ENCODE measurements at regions not wholly inside any gene's neighbourhood (a gene's known extent, or its start where the extent isn't known, plus 50 kb on each side); places are given as distances from the start of the nearest gene placed in this dataset.
"Not testable (repeated sequence)": the region's sequence is repeated elsewhere in the genome, so short reads cannot be mapped to it uniquely, and the experiment has no call there.

- DNase-seq (ENCODE audit: low spot score): no peak
These were observed 78.5 kb upstream of the RNU6-1 start for GRCh38 chr15:67918205-67918861.

- DNase-seq (ENCODE audit: low spot score): no peak
These were observed 80.8 kb upstream of the RNU6-1 start for GRCh38 chr15:67920524-67921240.

- DNase-seq (ENCODE audit: low spot score): no peak
These were observed 82.3 kb upstream of the RNU6-1 start for GRCh38 chr15:67922106-67922675.

- DNase-seq (ENCODE audit: low spot score): no peak
These were observed 83.4 kb upstream of the RNU6-1 start for GRCh38 chr15:67922971-67923945.

GRCh38 chr15:67924359-67924974, 84.6 kb upstream of the RNU6-1 start:
- DNase-seq (ENCODE audit: low spot score): no peak

DNA sequence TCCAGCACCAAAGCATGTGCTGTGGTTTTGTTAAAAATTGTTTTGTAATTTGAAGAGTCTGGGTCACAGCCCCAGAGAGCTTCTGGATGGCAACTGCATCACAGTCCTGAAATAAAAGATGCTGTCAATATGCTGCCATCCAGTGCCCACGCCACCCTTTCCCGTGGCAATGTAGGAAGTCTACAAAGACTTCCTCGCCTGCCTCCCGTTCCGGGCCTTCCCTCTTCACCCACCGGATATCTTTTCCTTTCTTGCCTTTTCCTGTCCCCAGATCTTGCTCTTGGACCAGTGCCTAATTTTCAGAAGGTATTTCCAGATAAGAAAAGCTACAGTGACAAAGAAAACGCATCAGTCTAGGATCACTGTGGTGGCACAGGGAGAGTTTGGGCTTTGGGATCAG, 85.3 kb upstream of the RNU6-1 start:
- no peak for DNase-seq (ENCODE audit: low spot score)

DNA sequence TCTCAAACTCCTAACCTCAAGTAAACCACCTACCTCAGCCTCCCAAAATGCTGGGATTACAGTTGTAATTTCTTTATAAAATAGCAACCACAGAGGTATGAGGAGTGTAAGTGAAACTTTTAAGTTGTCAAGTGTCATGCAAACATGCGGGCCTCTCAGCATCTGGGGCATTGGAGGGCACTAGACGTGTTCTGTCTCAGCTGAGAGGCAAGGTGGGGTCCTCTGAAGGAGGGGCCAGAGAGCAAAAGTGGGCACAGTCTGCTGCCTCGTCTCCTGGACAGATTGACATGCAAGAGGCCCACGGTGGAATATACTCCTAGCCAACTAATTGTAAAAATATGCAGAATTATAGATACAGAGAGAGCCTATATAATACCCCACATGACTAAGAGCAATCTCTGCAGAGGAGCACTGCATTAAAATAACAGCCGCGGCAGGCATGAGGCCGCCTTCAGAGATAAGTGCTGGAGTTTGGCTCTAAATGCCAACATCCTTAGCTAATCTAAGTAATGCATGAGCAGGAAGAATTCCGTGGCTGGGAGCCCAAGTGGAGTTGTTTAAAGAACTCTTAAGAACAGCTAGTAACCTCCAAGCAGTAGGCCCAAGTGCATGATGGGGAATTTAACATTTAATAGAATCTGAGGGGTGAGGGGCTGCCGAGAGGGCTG, 87.8 kb upstream of the RNU6-1 start:
- no peak for DNase-seq (ENCODE audit: low spot score)

DNA sequence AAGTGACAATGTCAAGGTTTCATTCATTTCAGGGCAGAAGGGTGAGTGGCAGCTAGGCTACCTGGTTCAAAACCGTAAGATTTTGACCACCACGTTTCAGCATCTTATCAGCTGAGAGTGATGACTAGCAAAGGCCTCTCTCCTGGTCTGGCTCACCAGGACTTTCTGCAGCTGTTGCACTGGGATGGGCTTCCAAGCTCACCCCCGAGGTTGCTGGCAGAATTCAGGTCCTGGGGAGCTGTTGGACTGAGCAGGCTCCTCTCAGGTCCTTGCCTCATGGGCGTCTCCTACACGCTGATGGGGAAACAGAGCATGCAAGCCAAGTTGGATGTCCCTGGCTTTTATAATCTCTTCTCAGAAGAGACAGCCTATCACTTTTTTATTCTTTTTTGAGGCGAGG, 88.8 kb upstream of the RNU6-1 start:
- no peak for DNase-seq (ENCODE audit: low spot score)

- no peak for DNase-seq (ENCODE audit: low spot score)
These were observed 90.9 kb upstream of the RNU6-1 start for GRCh38 chr15:67930720-67931119.

DNA sequence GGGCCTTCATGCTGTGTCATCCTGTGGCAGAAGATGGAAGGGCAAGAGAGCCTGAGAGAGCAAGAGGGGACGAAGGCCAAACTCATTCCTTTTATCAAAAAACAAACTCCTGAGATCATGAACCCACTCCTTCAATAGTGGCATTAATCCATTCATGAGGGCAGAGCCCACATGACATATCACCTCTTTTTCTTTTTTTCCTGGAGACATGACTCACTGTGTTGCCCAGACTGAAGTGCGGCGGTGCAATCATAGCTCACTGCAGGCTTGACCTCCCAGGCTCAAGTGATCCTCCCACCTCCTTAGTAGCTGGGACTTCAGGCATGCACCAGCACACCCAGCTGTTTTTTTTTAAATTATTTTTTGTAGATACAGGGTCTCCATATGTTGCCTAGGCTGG, 92.0 kb upstream of the RNU6-1 start:
- no peak for DNase-seq (ENCODE audit: low spot score)

DNA sequence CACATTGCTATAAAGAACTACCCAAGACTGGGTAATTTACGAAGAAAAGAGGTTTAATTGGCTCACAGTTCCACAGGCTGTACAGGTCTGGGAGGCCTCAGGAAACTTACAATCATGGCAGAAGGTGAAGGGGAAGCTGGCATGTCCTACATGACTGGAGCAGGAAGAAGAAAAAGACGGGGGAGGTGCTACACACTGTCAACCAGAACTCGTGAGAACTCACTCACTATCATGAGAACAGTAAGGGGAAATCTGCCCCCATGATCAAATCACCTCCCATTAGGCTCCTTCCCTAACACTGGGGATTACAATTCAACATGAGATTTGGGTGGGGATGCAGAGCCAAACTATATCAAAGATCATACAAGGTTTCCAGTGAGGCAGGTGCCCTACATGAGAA, 94.3 kb upstream of the RNU6-1 start:
- DNase-seq (ENCODE audit: low spot score): not testable (repeated sequence)

- no peak for DNase-seq (ENCODE audit: low spot score)
These were observed 95.4 kb upstream of the RNU6-1 start for GRCh38 chr15:67935244-67935643.

DNA sequence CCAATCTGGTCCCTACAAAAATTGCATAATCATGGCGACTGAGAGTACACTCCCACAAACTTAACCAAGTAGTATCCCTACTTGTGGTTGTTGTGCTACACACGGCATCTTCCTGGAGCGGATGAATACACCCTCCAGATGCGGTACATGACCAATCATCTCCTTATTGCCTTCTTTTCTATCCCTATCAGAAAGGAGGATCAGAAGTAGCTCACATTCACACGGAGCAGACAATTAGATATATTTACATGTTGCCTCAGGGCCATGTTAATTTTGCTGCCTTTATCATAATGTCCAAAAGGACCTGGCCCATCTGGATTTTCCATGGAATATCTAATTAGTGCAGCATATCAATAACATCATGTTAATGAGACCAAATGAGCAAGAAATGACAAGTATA, 96.4 kb upstream of the RNU6-1 start:
- DNase-seq (ENCODE audit: low spot score): no peak

DNA sequence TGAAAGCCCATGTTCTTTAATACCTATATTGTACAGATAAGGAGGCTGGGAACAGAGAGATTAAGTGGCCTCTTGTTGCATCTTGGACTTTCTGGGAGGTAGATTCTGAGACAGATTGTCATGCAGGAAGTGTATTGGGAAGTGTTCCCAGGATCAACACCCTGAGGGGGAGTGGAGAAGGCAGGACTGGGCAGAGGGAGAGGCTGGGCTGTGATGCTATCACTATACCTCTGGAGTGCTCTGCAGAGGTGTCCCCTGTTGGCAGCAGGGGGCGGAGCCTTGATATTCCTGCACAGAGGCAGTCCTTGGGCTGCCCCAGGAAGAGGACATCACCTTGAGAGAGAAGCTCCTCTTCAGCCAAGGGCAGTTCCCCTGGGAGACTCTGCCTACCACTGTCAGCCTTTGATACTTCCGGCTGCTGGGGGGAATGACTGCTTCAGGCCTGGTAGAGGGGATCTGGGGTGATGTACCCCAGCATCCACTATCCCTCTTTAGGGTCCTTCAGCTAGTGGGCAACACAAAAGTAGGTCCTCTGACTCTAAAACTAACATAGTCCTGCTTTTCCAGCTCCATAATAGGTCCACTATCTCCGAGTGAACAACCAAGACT, 97.4 kb upstream of the RNU6-1 start:
- DNase-seq (ENCODE audit: low spot score): peak; percentile 12

- not testable (repeated sequence) for DNase-seq (ENCODE audit: low spot score)
These were observed 99.3 kb upstream of the RNU6-1 start for GRCh38 chr15:67939179-67939578.

DNA sequence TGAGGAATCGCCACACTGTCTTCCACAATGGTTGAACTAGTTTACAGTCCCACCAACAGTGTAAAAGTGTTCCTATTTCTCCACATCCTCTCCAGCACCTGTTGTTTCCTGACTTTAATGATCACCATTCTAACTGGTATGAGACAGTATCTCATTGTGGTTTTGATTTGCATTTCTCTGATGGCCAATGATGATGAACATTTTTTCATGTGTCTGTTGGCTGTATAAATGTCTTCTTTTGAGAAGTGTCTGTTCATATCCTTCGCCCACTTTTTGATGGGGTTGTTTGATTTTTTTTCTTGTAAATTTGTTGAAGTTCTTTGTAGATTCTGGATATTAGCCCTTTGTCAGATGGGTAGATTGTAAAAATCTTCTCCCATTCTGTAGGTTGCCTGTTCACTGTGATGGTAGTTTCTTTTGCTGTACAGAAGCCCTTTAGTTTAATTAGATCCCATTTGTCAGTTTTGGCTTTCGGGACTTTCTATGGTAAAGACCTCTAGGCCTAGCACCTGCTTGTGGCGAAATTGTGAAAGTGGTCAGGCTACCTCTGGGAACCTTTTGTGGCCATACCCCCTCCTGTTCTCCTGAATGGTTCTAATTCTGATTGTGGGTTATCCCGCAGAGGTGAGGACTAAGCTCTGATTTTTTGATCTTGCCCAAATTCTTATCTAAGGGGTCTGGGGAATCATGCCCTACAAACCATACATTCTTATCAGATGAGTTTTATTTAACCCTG, 99.9 kb upstream of the RNU6-1 start:
- not testable (repeated sequence) for DNase-seq (ENCODE audit: low spot score)

DNA sequence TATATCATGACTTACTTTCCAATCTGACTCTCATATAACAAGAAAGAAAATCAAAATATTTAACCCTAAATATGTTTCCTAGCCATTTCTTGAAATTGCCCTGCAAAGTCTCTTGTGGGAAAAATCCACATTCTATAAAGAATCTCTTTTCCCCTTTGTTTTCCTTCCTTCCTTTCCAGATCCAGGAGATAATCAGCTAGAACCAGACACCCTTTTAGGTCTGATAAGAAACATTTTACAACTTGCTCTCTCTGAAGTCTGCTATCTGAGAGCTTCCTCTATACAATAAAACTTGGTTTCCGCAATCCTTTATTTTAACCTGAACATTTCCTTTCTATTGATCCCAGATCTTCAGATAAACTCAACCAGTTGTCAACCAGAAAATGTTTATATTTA, 100.5 kb upstream of the RNU6-1 start:
- DNase-seq (ENCODE audit: low spot score): no peak

DNA sequence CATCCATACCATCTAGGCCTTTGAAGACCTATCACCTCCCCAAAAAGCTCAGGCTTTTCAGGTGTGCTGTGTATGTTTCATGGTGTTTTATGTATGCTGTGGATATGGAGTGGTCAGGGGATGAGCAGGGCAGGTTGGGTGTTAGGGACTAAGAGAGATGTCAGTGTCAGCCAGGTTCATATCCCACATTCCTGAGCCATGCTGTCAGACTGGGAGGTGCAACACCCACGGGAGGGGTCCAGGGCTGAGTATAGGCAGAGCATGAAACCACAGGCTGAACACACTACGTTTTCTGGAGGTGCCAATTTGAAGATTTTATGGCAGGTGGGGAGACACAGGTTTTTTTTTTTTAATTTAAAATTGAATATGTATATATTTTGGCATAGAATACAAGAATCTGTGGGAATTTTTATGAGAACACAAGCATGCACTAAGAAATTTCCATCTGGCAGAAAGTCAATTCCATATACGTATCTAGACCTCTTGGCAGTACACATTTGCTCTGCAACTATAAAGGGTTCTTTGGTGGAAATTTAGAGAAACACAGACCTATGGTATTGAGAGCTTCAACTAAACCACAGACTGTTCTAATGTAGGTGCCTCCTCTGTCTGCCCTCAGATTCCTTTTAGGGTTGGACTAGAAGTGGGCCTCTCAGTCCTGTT, 101.9 kb upstream of the RNU6-1 start:
- DNase-seq (ENCODE audit: low spot score): no peak

DNA sequence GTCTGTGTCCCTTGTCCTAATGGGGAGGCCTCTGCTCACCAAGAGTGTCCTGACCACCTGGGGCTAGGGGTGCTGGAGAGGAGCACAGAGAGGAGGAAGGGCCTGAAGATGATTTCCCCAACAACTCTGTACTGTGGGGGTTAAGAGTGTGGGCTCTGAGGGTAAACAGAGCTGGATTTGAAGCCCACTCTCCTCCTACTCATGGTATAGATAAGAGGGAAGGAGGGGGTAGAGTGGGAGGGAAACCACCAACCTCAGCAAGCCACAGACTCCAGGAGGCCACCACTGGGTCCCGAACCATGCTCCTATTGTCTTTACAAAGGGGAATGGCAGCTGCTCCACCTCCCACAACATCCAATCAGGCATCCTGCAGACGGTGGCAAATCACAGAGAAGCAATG, 103.6 kb upstream of the RNU6-1 start:
- no peak for DNase-seq (ENCODE audit: low spot score)

Measured in cerebellar cortex (tissue), 1 donor.